DMS53 treated with DMSO at 0.1 percent for 48 hours (cell line): ENCODE measurements at regions not wholly inside any gene's neighbourhood (a gene's known extent, or its start where the extent isn't known, plus 50 kb on each side); places are given as distances from the start of the nearest gene placed in this dataset.

Source experiments
- DNase-seq: peaks from one replicate; lab custom pipeline; 2025; ENCODE audit not compliant: unreplicated experiment; lab: John Stamatoyannopoulos, UW

- no peak for DNase-seq
Measured at GRCh38 chr15:88403351-88403791, 63.8 kb downstream of the MRPL46 start.

- peak; percentile 1 for DNase-seq
Measured at GRCh38 chr15:88401996-88402656, 65.1 kb downstream of the MRPL46 start.

- no peak for DNase-seq
Measured at GRCh38 chr15:88401251-88401995, 65.8 kb downstream of the MRPL46 start.

GRCh38 chr15:88400591-88401250, 66.5 kb downstream of the MRPL46 start:
- no peak for DNase-seq

GRCh38 chr15:88400084-88400483, 67.1 kb downstream of the MRPL46 start:
- DNase-seq = no peak

GRCh38 chr15:88399021-88399685, 68.0 kb downstream of the MRPL46 start:
- DNase-seq = no peak

GRCh38 chr15:88398011-88398410, 69.2 kb downstream of the MRPL46 start:
- no peak for DNase-seq

GRCh38 chr15:88397506-88397905, 69.7 kb downstream of the MRPL46 start:
- DNase-seq = no peak

GRCh38 chr15:88395872-88396781, 71.1 kb downstream of the MRPL46 start:
- no peak for DNase-seq

GRCh38 chr15:88395241-88395640, 71.9 kb downstream of the MRPL46 start:
- DNase-seq = no peak

GRCh38 chr15:88394553-88395145, 72.5 kb downstream of the MRPL46 start:
- DNase-seq = no peak

- DNase-seq = no peak
Measured at GRCh38 chr15:88393719-88394519, 73.3 kb downstream of the MRPL46 start.

- DNase-seq = no peak
Measured at GRCh38 chr15:88391700-88392099, 75.5 kb downstream of the MRPL46 start.

GRCh38 chr15:88391006-88391405, 76.2 kb downstream of the MRPL46 start:
- DNase-seq = no peak

- DNase-seq = no peak
Measured at GRCh38 chr15:88390164-88390901, 76.9 kb downstream of the MRPL46 start.

- DNase-seq = no peak
Measured at GRCh38 chr15:88389120-88389519, 78.1 kb downstream of the MRPL46 start.

- DNase-seq = no peak
Measured at GRCh38 chr15:88388686-88389085, 78.5 kb downstream of the MRPL46 start.

- no peak for DNase-seq
Measured at GRCh38 chr15:88385078-88385700, 82.0 kb downstream of the MRPL46 start.
